ENCODE measurements at regions not wholly inside any gene's neighbourhood (a gene's known extent, or its start where the extent isn't known, plus 50 kb on each side); places are given as distances from the start of the nearest gene placed in this dataset.

DNA sequence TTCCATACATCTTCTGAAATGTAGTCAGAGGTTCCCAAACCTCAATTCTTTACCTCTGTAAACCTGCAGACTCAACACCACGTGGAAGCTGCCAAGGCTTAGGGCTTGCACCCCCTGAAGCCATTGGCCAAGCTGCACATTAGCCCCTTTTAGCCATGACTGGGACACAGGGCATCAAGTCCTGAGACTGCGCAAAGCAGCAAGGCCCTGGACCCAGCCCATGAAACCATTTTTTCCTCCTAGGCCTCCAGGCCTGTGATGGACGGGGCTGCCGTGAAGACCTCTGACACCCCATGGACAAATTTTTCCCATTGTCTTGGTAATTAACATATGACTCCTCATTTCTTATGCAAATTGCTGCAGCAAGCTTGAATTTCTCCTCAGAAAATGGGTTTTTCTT lies 727.8 kb downstream of the C6orf118 start:
- TF ChIP-seq REST (IDR thresholded peaks at IDR 0.05; ENCODE audit: low read depth): no peak
- no peak for TF ChIP-seq FOXM1 (IDR thresholded peaks at IDR 0.05; ENCODE audit: borderline replicate concordance, low read depth)
- no peak for TF ChIP-seq EGR1 (IDR thresholded peaks at IDR 0.05)
- no peak for TF ChIP-seq MAX (IDR thresholded peaks at IDR 0.05)
- TF ChIP-seq RAD21 (IDR thresholded peaks at IDR 0.05; ENCODE audit: low read depth): no peak
